VCaP (cell line): ENCODE measurements at regions not wholly inside any gene's neighbourhood (a gene's known extent, or its start where the extent isn't known, plus 50 kb on each side); places are given as distances from the start of the nearest gene placed in this dataset.

ENCODE experiments used
- H3K27ac ChIP-seq: fragments of 450-650 bp; 2 replicates; pipeline ENCODE4 v1.5.1; 2017
- TF ChIP-seq, protein P1 (sequence below): fragments of 450-650 bp; conservative IDR thresholded peaks from 2 replicates; pipeline ENCODE4 v1.5.1; 2017; ENCODE audit warnings: mild to moderate bottlenecking, moderate library complexity

DNA sequence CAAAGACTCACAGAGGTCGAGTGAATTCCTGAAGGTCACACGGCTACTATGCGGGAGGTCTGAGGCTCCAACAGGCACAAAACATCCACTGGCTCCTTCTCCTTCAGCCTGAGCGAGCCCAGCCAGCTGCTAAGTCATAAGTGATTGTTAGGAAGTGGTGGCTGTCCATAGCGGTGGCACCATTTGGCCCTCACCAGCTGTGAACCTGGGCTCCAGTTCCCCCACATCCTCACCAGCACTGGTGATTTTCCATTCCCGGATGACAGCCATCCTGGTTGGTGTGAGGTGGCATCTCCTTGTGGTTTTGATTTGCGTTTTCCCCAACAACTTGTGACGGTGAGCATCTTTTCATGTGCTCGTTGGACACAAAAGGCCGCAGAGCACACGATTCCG lies 302.8 kb downstream of the FOXL1 start:
- no peak overlapping the region for H3K27ac ChIP-seq
- TF ChIP-seq, protein P1, sequence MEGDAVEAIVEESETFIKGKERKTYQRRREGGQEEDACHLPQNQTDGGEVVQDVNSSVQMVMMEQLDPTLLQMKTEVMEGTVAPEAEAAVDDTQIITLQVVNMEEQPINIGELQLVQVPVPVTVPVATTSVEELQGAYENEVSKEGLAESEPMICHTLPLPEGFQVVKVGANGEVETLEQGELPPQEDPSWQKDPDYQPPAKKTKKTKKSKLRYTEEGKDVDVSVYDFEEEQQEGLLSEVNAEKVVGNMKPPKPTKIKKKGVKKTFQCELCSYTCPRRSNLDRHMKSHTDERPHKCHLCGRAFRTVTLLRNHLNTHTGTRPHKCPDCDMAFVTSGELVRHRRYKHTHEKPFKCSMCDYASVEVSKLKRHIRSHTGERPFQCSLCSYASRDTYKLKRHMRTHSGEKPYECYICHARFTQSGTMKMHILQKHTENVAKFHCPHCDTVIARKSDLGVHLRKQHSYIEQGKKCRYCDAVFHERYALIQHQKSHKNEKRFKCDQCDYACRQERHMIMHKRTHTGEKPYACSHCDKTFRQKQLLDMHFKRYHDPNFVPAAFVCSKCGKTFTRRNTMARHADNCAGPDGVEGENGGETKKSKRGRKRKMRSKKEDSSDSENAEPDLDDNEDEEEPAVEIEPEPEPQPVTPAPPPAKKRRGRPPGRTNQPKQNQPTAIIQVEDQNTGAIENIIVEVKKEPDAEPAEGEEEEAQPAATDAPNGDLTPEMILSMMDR, result no peak

DNA sequence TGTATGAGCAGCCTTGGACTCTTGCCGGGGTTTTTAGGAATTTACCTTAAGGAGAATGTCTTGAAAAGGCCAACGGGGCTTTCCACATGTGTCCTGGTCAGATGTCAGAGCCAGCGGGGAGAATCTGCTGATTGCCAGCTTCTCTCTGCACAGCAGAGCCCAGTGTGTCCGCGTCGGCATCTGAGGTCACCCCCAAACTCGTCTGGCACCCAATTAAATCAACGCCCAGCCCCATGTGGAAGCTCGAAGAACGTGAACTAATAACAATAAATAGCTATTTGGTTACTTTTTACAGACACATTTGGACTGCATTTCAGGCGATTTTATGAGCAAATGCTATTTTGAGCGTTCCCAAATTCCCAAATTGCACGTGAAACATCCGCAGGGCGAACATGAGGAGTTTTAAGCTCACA lies 303.5 kb downstream of the FOXL1 start:
- TF ChIP-seq, protein P1, result no peak
- no peak overlapping the region for H3K27ac ChIP-seq

DNA sequence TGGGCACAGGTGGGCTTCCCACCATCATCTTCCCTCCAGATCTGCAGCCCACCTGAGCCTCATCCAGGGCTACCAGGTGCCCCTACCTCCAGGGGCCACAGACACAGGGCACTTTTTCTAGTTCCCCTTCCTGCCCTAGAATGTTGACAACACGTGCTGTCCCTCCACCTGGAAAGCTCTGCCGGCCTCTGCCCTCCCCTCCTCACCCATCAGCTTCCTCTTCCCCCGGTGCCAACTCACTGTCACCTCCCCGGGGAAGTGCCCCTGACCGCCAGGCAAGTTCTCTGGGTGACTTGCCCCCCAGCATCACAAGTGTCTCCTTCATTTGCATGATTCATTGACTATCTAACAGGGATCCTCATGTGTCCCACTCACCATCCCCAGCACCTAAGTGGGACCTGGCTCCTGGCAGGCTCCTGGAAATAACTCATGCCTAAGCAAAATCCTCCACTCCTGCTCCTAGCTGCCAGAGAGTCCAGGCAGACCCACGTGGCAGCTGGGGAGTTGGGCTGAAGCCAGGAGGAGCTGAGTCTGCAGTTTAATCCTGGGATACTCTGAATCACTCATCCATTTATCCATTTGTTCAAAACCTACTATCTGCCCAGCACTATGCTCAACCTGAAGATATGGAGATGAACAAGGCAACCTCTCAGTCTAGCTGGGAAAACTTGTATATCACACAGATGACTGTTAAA lies 304.4 kb downstream of the FOXL1 start:
- TF ChIP-seq, protein P1, result no peak

DNA sequence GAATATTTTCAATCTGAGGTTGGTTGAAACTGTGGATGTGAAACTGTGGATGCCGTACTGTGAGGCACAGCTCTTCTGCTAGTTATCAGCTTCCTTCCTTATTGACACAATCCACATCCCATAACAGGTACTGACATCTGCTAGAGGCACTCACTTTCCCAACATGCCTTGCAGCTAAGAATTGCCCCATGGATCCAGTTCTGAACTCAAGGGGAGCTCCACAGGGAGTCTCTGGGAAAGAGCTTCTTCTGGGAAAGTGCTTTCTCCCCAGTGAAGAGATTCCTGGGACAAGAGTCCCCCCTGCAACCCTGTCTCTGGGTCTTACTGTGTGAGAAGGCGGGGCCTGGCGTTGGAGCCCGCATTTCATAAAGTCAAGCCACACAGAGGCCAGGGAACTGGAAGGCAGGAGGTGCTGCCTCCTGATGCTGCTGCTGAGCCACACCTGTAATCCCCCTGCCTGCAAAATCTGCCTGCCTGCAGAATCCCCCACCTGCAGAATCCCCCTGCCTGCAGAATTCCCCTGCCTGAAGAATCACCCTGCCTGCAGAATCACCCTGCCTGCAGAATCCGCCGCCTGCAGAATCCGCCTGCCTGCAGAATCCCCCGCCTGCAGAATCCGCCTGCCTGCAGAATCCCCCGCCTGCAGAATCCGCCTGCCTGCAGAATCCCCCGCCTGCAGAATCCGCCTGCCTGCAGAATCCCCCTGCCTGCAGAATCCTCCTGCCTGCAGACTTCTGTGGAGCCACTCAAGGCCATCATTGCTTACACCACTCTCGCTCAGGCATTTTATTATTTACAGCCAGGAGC lies 305.4 kb downstream of the FOXL1 start:
- TF ChIP-seq, protein P1, result no peak
- H3K27ac ChIP-seq, result no peak overlapping the region

More for the DNA sequence above, 304.4 kb downstream of the FOXL1 start:
- no peak overlapping the region for H3K27ac ChIP-seq

DNA sequence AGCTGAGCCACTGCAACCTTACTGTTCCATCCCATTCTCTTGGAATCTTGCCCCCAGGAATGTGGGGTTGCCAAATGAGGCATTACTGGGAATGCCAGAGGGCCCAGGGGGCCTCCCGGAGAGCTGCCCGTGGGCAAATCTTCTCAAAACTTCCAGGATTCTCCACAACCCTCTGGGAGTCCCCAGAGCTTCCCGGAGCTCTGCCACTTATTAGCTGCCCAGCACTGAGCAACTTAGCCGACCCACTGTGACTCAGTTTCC lies 306.0 kb downstream of the FOXL1 start:
- no peak overlapping the region for H3K27ac ChIP-seq
- TF ChIP-seq, protein P1, result no peak

DNA sequence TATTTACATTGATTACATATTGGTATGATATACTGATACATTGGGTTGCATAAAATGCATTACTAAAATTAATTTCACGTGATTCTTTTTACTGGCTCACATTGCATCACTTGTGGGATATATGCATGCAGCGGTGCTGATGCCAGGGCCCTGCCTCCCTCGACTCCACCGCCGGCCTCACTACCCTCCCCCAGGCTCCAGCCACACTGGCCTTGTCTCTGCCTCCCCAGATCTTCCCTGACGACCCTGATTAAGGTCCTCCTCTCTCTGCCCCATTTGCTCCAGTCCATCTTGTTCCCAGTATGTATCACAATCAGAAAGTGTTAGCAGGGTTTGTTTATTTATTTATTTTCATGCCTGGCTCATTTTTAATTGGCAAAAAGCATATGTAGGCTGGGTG lies 306.8 kb downstream of the FOXL1 start:
- no peak overlapping the region for H3K27ac ChIP-seq
- TF ChIP-seq, protein P1, result no peak

DNA sequence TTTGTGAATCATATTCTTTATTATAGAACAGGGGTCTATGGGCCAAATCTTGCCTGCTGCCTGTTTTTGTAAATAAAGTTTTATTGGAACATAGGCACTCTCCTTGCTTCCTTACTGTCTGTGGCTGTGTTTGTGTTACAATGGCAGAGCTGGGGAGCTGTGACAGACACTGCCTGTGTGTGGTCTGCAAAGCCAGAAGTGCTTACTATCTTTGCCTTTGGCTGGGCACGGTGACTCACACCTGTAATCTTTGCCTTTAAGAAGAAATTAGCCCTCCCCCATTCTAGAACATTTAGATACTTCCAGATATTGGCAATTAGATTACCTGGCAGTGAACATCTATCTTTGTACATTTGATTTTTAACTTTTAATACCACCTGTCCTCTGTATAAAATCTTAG lies 308.3 kb downstream of the FOXL1 start:
- H3K27ac ChIP-seq, result no peak overlapping the region

More for the DNA sequence above, 308.3 kb downstream of the FOXL1 start:
- TF ChIP-seq, protein P1, result no peak
